Right kidney (tissue), 1 donor: ENCODE measurements at regions not wholly inside any gene's neighbourhood (a gene's known extent, or its start where the extent isn't known, plus 50 kb on each side); places are given as distances from the start of the nearest gene placed in this dataset.

Experiments
- DNase-seq: peaks from one replicate; pipeline ENCODE4 v3.0.0-alpha.2; 2016

DNA sequence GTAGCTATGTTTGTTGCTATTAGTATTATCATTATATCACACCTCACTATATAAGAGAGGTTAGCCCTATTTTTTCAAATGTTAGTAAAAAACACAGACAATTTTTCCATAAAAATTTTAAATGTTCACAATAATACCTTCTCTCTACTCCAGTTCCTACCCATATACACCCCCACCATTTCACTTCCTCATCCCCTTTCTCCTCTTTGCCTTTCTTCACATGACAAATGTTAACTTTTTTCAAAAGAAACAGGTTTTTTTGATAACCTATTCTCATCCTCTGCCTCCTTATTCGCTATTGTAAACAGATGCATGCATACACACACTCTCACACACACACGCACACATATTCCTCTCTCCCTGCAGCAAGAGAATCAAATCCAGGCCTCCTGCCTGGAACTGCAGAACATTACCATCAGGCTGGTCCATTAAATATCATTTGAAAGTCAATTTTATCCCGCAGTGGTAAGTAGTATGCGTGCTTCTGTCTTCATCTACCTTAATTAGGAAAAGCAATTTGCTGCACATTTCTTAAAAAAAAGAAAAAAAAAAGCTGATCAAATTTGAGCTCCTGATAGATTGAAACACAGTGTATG lies 55.5 kb downstream of the MID1IP1 start:
- no peak for DNase-seq

DNA sequence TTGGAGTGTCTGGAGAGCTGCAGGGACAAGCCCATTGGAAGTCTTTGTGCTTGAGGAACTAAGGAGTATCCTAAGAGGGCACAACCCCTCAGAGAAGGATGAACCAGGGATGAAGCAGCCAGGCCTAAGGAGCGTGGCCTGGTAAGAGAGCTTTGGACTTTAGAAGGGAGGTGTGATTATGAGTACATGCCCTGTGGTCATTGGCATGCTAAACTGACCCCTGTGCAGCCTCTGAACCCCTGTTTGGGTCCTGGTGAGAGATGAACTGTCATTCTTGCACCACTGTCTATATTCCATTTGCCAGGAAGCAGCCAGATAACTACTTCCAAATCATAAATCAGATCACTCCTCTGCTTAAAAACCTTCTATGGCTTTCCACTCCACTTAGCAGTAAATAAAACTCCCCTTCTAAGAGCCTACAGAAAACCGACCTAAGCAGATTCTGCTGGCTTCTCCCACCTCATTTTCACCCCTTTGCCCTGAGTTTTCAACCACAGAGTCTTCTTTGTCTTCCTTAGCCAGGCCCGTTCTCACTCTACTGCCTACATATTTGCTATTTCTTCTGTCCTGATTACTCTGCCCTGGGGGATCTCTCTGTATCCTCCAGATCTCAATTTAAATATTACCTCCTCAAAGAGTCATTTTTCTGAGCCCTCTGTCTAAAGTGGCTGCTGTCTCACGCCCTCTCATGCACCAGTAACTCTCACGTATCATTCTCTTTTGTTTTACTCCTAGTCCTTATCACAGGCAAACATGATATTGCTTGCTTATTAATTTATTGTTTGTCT lies 56.7 kb downstream of the MID1IP1 start:
- DNase-seq, result peak; percentile 20

DNA sequence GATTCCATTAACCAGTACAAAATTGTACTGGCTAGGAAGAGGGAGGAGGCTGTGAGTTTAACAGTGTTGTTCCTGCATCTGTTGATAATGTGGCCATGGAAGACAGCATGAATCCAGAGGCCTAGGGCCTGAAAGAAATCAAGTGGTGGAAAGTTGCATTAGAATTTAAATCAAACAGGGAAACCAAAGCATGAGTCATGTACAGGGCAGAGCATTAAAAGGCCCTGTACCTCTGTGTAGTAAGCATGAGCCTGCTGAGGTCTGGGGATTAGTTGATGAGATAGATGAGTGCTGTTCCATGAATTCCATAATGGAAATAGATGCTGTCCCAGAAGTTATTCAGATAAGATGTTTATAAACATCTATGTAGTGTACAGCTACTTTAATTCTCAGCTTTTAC lies 58.3 kb downstream of the MID1IP1 start:
- DNase-seq, result no peak

DNA sequence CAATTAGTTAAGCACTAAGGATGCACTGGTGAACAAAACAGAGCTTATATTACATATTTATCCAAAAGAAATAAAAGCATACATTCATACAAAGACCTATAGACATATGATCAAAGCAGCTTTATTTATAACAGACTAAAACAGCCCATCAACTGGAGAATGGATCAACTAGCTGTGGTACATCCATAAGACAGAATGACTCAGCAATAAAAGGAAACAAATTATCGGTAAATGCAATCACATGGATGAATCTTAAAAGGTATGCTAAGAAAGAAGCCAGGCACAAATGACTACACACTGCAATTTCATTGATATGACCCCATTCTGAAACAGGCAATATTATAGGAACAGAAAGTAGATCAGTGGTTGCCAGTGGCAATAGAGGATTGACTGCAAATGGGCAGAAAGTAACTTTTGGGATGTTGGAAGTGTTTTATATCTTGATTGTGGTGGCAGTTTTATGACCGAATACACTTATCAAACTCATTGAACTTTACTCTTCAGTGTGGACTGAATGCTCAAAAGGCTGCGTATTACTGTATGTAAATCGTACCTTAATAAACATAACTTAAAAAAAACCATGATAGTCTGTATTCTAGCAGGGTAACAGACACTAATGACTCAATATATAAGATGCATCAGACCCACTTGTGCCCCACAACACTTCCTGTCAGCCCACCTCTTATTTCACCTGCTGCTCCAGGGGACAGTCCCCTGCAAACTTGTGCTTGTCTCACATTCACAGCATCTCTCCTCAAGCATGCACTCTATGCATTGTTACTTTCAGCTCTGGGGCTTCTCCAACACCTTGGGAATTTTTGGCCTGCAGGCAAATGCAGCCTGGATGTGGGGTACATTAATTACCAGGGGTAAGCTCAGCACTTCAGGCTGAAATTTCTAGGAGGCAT lies 59.1 kb downstream of the MID1IP1 start:
- no peak for DNase-seq

DNA sequence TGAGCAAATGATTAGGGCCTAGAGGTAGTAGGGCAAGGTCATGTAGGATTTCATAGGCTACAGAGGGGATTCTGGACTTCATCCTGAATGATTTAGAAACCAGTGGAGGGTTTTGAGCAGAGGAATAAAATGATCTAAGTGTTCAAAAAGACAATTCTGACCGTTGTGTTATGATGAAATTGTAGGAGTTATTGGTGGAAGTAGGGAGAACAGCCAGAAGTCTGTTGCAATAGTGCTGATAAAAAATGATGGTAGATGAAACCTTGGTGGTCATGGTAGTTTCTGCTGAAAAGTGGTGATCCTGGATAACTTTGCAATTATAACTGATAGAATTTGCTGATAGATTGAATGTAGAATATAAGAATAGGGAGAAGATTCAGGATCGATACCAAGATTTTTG lies 60.2 kb downstream of the MID1IP1 start:
- no peak for DNase-seq

DNA sequence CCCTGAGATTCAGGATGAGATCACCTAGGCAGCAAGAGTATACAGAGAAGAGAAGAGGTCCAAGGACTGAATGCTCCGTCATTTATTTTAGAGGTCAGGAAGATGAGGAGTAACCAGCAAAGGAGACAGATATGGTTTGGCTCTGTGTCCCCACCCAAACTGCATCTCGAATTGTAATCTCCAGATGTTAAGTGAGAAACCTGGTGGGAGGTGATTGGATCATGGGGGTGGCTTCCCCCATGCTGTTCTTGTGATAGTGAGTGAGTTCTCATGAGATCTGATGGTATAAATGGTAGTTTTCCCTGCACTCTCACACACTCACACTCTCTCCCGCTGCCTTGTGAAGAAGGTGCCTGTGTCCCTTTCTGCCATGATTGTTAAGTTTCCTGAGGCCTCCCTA lies 60.8 kb downstream of the MID1IP1 start:
- DNase-seq, result no peak

DNA sequence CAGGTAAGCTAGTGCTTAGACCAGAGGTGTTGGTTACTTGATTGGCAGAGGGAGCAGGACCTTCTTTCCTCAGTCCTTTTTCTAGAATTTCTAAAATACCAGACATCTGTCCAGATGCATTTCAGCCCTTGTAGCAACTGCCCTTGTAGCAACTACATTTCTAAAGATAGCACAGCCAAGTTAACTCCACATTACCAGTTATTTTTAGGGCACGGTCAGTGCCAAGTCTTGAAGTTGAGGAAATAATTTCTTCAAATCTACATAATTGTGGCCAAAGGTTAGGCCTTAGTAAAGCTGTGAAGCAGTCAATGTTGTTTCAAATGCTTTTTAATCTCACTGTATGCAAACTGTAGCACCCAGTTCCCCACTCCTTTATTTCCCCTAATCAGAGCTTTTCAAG lies 62.9 kb downstream of the MID1IP1 start:
- no peak for DNase-seq

DNA sequence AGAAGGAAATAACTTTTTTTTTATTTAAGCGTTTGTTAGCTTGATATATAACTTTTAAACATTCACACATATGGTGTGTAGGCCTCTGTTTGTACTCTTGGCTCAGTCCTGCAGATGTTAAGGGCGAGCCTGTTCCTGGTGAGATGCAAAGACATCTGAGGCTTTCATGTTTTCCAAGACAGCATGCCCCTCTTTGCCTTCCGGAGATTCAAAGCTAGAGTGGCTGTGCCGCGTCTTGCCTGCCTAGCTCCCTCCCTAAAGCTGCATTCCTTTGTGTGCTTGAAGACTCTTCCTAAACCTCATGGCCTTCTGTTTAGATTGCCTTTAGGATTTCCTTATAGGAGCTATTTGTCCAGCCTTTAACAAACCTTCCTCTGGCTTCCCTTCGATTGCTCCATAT lies 67.1 kb downstream of the MID1IP1 start:
- DNase-seq, result no peak

DNA sequence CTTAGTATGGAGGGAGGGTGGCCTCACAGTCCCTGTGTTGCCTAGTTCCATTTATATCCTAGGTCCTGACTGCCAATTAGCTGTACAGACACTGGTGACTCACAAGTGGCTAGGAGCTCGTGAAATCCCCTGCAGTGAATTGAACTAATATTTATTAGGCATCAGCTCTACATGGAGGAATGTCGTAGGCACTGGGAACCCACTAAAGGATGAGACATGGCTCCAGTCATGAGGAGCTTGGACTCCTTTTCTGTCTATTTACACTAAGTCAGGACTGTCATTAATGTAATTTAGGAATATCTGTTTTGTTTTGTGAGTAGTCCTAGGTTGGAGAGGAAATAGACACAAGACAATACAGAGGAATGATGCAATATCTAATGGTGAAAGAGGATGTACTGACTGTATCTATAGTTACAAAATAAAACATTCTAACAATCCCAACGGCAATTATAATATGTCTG lies 67.7 kb downstream of the MID1IP1 start:
- DNase-seq, result no peak

DNA sequence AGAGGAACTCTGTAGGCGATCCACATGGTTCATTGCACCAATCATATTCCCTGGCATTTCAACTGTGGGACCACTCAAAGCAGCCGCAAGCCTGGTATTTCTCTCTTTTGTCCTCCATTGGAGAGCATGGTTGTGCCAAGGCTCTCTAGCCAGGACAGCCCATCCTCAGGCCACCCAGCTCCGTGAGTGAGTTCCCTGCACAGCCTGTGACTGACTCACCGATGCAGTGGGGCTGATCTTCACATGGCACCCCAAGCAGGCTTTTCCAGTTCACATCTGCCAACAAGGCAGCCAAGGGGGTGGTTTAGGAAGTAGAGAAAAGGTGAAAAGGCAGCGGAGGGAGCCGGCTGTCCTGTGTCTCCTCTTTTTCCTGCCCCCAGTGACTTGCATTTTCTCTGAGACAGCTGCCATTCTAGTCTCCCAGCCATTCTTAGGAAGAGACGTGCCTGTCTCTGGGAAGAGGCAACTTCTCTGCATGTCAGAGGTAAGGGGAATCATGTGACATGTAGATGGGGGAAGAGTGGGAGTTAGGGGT lies 69.2 kb downstream of the MID1IP1 start:
- no peak for DNase-seq

DNA sequence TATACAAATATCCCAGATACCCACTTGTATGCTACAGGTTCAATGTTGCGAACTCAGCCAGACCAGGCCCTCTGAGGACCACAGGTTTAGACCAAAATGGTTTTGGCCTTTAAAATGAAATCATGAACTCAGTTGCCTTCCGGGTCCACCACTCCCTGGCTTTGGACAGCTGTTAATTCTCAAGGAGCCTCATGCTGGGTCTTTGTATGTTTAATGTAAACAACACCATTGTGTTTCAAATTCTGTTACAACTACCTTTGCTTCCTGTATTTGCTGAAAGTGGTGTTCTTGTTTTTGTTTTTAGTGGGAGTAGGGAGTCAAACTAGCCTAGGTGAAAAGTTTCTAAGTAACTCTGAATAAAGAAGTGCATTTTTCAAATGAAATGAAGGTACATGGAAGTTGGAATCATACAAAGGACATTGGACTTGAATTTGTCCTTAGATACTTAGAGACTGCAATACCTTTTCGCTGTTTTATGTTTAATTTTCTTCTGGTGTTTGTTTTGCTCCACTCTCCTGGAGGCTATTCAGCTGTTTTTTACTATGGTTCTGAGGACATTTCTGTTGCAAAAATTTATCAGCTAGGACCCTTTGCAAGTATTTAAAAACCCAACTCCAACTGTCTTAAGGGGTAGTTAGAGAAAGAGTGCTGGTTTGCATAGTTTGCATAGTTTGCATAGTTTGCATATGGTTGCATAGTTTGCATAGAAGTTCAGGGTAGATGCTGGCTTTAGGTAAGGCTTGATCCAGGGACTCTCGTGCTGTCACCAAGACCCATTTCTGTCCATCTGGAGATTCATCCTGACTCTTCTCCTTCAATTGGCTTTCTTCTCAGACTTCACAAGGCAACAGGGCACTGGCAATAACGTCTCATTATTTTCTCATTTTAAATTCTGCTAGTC lies 70.1 kb downstream of the MID1IP1 start:
- no peak for DNase-seq

DNA sequence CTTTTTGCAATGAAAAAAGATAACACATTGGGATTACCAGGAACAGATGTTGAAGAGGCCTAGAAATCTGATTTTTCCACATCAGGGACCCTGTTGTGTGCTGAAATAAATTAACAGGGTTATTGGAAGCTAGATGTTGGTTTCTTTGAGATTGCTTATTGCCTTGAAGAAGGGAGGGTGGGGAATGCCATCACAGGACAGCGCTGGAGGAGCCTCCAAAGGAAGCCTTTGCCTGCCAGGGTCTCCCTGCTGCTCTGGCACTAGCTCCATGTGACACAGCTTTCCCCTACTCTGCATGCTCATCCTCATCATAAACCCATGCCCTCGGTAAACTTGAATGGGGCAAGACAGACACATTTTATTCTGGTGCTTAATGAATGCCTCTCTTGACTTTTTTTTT lies 76.1 kb downstream of the MID1IP1 start:
- no peak for DNase-seq

DNA sequence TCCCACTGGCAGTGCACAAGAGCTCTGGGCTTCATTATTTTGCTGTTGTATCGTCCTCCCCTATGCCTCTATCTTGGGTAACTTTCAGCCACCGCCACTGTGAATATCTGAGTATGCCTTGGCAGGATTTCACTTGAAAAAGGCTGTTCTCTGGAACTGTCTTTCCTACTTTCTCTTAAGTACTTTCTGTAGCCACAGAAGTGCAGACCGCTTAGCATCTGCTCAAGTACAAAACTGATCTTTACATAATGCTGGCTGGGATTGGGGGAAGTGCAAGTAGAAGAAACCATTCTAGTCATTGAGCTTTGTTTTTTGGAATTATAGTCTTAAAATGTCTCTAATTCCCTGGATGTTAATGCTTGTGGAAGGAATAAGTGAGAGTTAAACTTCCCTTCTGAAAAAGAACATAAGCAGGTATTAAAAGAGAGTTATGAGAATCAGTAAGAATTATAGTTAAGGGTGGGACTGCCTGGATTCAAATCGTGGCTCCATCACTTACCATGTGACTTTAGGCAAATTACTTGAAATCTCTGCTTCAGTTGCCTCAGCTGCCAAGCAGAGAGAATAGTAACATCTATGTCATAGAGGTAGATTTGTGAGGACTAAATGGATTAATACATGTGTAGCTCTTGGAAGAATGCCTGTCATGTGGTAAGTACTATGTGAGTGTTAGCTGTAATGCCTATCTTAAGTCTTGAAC lies 77.5 kb downstream of the MID1IP1 start:
- DNase-seq, result no peak

DNA sequence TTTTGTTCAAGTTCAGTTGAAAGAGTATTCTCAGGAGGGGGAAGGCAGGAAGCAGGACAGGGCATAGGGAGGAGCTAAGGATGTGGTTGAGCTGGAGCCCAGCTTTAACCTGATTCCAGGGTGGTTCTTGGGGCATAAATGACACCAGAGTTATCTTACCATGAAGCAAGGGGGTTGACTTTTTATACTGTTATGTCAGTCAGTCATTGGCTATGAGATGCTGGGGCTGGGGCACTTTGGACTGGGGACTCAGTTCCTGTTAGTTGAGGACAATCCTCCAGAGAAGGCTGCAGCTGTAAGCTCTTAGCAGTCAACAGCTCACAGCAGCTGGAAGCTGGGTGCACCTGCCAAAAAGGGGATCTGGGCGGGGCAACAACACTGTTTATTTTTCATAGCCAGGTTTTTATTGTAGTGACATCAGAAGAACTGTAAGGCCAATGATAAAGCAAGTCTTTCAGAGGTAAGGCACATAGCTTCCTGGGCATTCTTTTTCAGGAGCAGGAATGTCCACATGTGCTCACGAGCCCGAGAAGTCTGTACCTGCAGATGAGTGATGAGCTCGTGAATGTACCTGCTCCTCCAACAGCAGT lies 78.5 kb downstream of the MID1IP1 start:
- no peak for DNase-seq

DNA sequence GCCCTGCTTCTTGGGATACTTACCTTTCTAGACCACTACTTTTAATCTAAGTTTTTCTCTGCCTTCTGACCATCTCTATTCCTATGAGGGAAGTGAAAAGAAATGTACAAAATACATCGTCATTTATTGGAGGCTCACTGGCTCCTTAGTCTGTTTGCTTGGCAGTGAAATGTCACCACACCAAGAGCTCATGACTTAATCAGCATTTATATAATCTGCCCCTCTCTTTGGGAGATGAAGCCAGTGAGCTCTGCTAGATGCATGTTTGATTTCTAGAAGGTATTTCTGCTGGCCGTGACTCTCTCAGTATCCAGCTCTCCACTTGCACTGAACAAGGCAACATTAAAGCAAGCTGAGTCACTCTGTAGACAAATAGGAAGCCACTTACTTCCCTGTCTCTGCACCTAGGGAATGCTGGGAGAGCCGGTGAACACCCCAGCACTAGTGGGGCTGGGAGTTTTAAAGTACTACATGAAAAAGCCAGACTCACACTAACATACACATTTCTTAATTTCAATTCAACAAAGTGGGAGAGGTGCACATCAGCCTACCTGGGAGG lies 79.1 kb downstream of the MID1IP1 start:
- no peak for DNase-seq

DNA sequence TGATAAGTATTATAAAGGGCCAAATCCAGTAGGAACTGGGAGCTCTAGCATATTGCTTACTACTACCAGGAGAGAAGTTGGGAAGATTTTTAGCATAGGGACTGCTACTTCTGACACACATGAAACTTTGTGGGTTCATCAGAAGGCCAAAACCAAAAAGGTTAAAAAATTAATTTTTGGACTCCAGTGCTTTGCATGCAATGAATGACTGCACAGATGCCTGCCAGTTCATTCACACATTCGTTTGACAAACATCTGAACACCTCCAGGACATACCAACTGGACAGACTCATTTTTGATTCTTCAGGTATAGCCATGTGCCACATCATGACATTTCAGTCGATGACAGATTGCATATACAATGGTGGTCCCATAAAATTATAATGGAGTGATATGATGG lies 79.8 kb downstream of the MID1IP1 start:
- no peak for DNase-seq

DNA sequence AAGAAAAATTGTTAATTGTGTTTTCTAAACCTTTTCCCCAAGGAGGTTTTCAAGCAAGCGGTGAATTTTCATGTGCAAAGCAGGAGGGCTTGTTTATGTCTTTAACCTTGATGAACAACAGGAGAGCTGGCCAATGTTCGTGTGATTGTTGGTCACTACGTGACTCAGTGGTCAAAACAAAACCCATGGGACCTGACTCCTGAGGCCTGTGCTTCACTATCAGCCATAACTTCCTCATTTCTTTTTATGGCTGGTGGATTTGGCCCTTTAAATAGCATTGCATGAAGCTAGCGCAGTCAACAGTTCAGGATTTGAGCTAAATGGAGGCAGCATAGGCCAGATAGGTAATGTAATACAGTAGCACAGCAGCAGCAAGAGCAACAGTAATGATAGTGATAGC lies 80.5 kb downstream of the MID1IP1 start:
- DNase-seq, result no peak

DNA sequence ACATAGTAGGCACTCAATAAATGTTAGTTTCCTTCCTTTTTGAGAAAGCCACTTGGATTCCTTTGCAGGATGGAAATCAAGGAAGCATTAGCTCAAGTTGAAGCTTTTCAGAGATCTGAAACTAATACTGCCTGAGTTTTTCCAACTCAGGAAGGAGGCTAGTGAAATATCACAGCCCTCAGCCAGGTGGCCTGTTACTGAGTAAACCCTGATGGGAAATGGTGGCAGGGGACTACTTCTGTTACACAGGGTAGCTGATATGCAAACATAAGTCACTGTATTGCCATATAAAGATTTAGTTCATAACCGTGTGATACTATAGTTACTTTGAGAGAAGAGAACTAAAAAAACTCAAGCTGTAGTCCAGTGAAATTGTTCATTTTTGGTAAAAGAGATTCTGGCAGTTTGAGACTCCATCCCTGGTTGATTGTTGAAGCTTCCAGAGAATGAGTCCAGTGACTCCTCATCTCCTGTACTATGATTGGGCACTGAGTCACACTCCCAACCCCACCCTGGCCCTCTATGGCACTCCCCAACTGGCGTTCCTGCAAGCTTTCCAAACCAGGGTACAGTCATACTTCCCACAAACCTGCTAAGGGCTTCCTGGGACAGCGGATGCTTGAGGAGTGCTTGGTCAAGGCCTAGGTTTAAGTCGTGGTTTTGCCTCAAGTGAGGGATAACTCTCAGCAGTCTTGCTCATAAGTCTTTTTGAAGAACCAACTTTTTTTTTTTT lies 81.8 kb downstream of the MID1IP1 start:
- DNase-seq, result no peak

DNA sequence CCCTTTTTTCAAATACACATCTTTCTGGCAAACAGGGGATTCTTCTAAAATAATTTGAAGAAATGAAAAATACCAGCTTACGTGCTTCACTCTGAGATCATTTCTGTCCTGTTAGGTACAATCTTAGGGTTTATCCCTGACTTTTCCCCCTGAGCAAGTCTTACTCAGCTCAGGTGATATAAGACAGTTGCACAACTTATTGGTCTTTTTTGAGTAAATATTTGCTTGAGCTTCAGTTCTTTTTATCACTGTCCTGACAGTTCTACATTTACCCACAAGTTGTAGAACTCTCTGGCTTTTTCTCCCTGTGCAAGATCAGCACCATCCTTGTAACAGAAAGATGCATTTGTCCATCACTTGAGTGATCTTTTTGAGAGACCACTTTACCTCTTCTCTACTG lies 84.9 kb downstream of the MID1IP1 start:
- no peak for DNase-seq

DNA sequence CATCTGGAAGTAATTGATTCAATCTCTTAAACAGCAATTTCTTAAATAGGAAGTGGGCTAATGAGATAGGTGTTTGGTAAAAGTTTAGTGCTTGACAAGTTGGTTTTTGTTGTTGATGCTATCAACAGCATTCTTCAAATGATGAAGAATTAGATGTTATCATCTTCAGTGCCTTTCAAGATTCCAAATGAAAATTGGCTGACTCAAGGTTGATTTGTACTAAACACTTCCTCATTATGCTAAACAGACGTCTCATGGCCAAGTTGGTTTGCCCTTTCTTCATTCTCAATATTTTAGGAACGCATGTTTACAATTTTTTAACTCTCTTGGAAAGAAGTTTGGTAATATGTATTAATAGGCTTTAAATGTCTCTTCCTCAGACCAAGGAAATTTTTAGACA lies 86.0 kb downstream of the MID1IP1 start:
- DNase-seq, result no peak
